ENCODE measurements at regions not wholly inside any gene's neighbourhood (a gene's known extent, or its start where the extent isn't known, plus 50 kb on each side); places are given as distances from the start of the nearest gene placed in this dataset.
A peak's percentile ranks its signal among the peaks of the same experiment; 100 is the strongest.

GRCh38 chrX:2626750-2627149 lies 64.3 kb upstream of the CD99 start:
- Histone ChIP-seq H3K27ac (ENCODE audit: low read depth, low read length) (no peak overlapping the region), H3K36me3 (ENCODE audit: control insufficient read depth, insufficient read depth, low read length) (peaks cover 84% of the 10 kb centered on the region), H3K27me3 (ENCODE audit: control insufficient read depth, insufficient read depth, low read length, poor library complexity, severe bottlenecking) (no peaks in the 10 kb centered on the region), H3K4me3 (ENCODE audit: low read length) (no peak overlapping the region), H3K9me3 (ENCODE audit: control insufficient read depth, low read length) (peaks cover 34% of the 10 kb centered on the region), H3K4me1 (ENCODE audit: control insufficient read depth, insufficient read depth, low read length) (no peaks in the 10 kb centered on the region), H3K9ac (ENCODE audit: extremely low read depth, low read length, poor library complexity, severe bottlenecking) (no peak overlapping the region)
- WGBS, 2 experiments (ENCODE audit: insufficient coverage in 1 of 2, insufficient read length in 1 of 2), result 57 to 64% methylated on average over 2 of the region's 2 CpGs
- H3K27ac Mint-ChIP-seq, result peak overlapping the region; percentile 3
- peaks cover 5% of the 10 kb centered on the region for H3K4me1 Mint-ChIP-seq
- DNase-seq, result no peak
- H3K27me3 Mint-ChIP-seq (ENCODE audit: insufficient read depth), result no peaks in the 10 kb centered on the region
- no peak for TF ChIP-seq CTCF (conservative IDR thresholded peaks at IDR 0.05)
- H3K4me3 Mint-ChIP-seq, result no peak overlapping the region
- H3K36me3 Mint-ChIP-seq (ENCODE audit: low read depth), result peaks cover 85% of the 10 kb centered on the region
- H3K9me3 Mint-ChIP-seq, result peaks cover 17% of the 10 kb centered on the region

- no peak overlapping the region for H3K9ac ChIP-seq (ENCODE audit: extremely low read depth, low read length, poor library complexity, severe bottlenecking)
- H3K4me1 Mint-ChIP-seq, result peaks cover 30% of the 10 kb centered on the region
- WGBS, 2 experiments (ENCODE audit: insufficient coverage in 1 of 2, insufficient read length in 1 of 2), result 95% methylated on average over 3 of the region's 3 CpGs; no CpG with 5 or more reads in 1 of the 2 experiments
- no peak overlapping the region for H3K27ac ChIP-seq (ENCODE audit: low read depth, low read length)
- H3K27ac Mint-ChIP-seq, result no peak overlapping the region
- H3K9me3 Mint-ChIP-seq, result no peaks in the 10 kb centered on the region
- peaks cover 79% of the 10 kb centered on the region for H3K36me3 Mint-ChIP-seq (ENCODE audit: low read depth)
- DNase-seq, result no peak
- no peaks in the 10 kb centered on the region for H3K4me1 ChIP-seq (ENCODE audit: control insufficient read depth, insufficient read depth, low read length)
- no peaks in the 10 kb centered on the region for H3K27me3 ChIP-seq (ENCODE audit: control insufficient read depth, insufficient read depth, low read length, poor library complexity, severe bottlenecking)
- H3K9me3 ChIP-seq (ENCODE audit: control insufficient read depth, low read length), result no peaks in the 10 kb centered on the region
- peaks cover 72% of the 10 kb centered on the region for H3K36me3 ChIP-seq (ENCODE audit: control insufficient read depth, insufficient read depth, low read length)
- no peak overlapping the region for H3K4me3 Mint-ChIP-seq
- H3K4me3 ChIP-seq (ENCODE audit: low read length), result no peak overlapping the region
- no peak for TF ChIP-seq CTCF (conservative IDR thresholded peaks at IDR 0.05)
- no peaks in the 10 kb centered on the region for H3K27me3 Mint-ChIP-seq (ENCODE audit: insufficient read depth)
These were observed 70.5 kb upstream of the CD99 start for GRCh38 chrX:2620576-2620975.

GRCh38 chrX:2618516-2618915 lies 72.6 kb upstream of the CD99 start:
- H3K27me3 Mint-ChIP-seq (ENCODE audit: insufficient read depth), result no peaks in the 10 kb centered on the region
- no peak overlapping the region for H3K4me3 Mint-ChIP-seq
- H3K4me3 ChIP-seq (ENCODE audit: low read length), result no peak overlapping the region
- peak overlapping the region; percentile 18 for H3K27ac Mint-ChIP-seq
- H3K27me3 ChIP-seq (ENCODE audit: control insufficient read depth, insufficient read depth, low read length, poor library complexity, severe bottlenecking), result no peaks in the 10 kb centered on the region
- peaks cover 82% of the 10 kb centered on the region for H3K36me3 Mint-ChIP-seq (ENCODE audit: low read depth)
- no peak for DNase-seq
- H3K9ac ChIP-seq (ENCODE audit: extremely low read depth, low read length, poor library complexity, severe bottlenecking), result no peak overlapping the region
- no peaks in the 10 kb centered on the region for H3K4me1 ChIP-seq (ENCODE audit: control insufficient read depth, insufficient read depth, low read length)
- no peaks in the 10 kb centered on the region for H3K9me3 Mint-ChIP-seq
- H3K9me3 ChIP-seq (ENCODE audit: control insufficient read depth, low read length), result no peaks in the 10 kb centered on the region
- peaks cover 72% of the 10 kb centered on the region for H3K36me3 ChIP-seq (ENCODE audit: control insufficient read depth, insufficient read depth, low read length)
- no peak for TF ChIP-seq CTCF (conservative IDR thresholded peaks at IDR 0.05)
- 68 to 78% methylated on average over 1 to 4 of the region's 4 CpGs for WGBS, 2 experiments (ENCODE audit: insufficient coverage in 1 of 2, insufficient read length in 1 of 2)
- no peak overlapping the region for H3K27ac ChIP-seq (ENCODE audit: low read depth, low read length)
- H3K4me1 Mint-ChIP-seq, result peaks cover 41% of the 10 kb centered on the region

Data from endodermal cell (in vitro differentiated cells).